Fibroblast of lung (primary cell): ENCODE measurements at regions not wholly inside any gene's neighbourhood (a gene's known extent, or its start where the extent isn't known, plus 50 kb on each side); places are given as distances from the start of the nearest gene placed in this dataset.
"Not testable (repeated sequence)": the region's sequence is repeated elsewhere in the genome, so short reads cannot be mapped to it uniquely, and the experiment has no call there.

Source experiments
- CTCF ChIP-seq, 2 donors: IDR thresholded peaks in 1 of 2; conservative IDR thresholded peaks in 1 of 2; 1 replicate in 1 of 2; 2 replicates in 1 of 2; pipeline ENCODE4 v1.5.1; 2011 to 2012; ENCODE audit warnings: low read length in 2 of 2, control low read depth in 1 of 2, inconsistent platforms in 1 of 2, low read depth in 1 of 2, mild to moderate bottlenecking in 1 of 2
- EZH2 ChIP-seq: IDR thresholded peaks from 2 replicates; pipeline ENCODE4 v1.5.1; 2012; ENCODE audit warnings: low read length, control low read depth, mild to moderate bottlenecking; ENCODE audit errors: missing control alignments

DNA sequence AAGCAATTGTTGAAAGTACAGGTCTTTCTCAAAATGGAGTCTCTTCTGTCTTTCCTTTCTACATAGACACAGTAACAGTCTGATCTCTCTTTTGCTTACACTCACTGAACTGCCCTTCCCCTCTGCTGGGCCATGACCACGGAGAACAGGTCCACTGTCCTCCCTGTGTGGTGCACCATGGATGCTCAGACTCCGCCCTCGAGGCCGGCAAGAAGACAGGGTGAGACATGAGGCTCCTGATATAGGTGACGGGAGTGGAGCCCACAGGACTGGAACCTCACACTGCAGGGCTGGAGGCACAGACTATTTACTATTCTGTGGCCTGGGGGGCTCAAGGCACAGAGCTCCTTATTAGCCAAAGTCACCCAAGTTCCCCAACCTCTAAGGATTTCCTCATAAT is 118.1 kb downstream of the ADRA2C start:
- not testable (repeated sequence) for TF ChIP-seq CTCF (conservative IDR thresholded peaks at IDR 0.05 in 1 of 2, IDR thresholded peaks at IDR 0.05 in 1 of 2; ENCODE audit: low read depth in 1 of 2, low read length in 2 of 2); EZH2
